ENCODE measurements at regions not wholly inside any gene's neighbourhood (a gene's known extent, or its start where the extent isn't known, plus 50 kb on each side); places are given as distances from the start of the nearest gene placed in this dataset.
"Not testable (repeated sequence)": the region's sequence is repeated elsewhere in the genome, so short reads cannot be mapped to it uniquely, and the experiment has no call there.

- no peak for DNase-seq
Measured at GRCh38 chr5:51172903-51173626, 210.2 kb upstream of the ISL1 start.

- DNase-seq: no peak
Measured at GRCh38 chr5:51181208-51181894, 201.9 kb upstream of the ISL1 start.

- DNase-seq: no peak
Measured at GRCh38 chr5:51185850-51186329, 197.4 kb upstream of the ISL1 start.

GRCh38 chr5:51188001-51188591, 195.2 kb upstream of the ISL1 start:
- DNase-seq: no peak

GRCh38 chr5:51194671-51195070, 188.6 kb upstream of the ISL1 start:
- DNase-seq: no peak

GRCh38 chr5:51201024-51201423, 182.2 kb upstream of the ISL1 start:
- no peak for DNase-seq

- DNase-seq: no peak
Measured at GRCh38 chr5:51201708-51202107, 181.5 kb upstream of the ISL1 start.

- no peak for DNase-seq
Measured at GRCh38 chr5:51202161-51202560, 181.1 kb upstream of the ISL1 start.

- no peak for DNase-seq
Measured at GRCh38 chr5:51203598-51203997, 179.7 kb upstream of the ISL1 start.

GRCh38 chr5:51208296-51208695, 175.0 kb upstream of the ISL1 start:
- no peak for DNase-seq

- no peak for DNase-seq
Measured at GRCh38 chr5:51214746-51215145, 168.5 kb upstream of the ISL1 start.

- DNase-seq: no peak
Measured at GRCh38 chr5:51225789-51226742, 157.2 kb upstream of the ISL1 start.

GRCh38 chr5:51227963-51228470, 155.2 kb upstream of the ISL1 start:
- no peak for DNase-seq

- no peak for DNase-seq
Measured at GRCh38 chr5:51230336-51230735, 152.9 kb upstream of the ISL1 start.

- no peak for DNase-seq
Measured at GRCh38 chr5:51242456-51242855, 140.8 kb upstream of the ISL1 start.

GRCh38 chr5:51250957-51251356, 132.3 kb upstream of the ISL1 start:
- not testable (repeated sequence) for DNase-seq

GRCh38 chr5:51271261-51271660, 112.0 kb upstream of the ISL1 start:
- no peak for DNase-seq

GRCh38 chr5:51273021-51273420, 110.2 kb upstream of the ISL1 start:
- no peak for DNase-seq

- DNase-seq: no peak
Measured at GRCh38 chr5:51273871-51274270, 109.4 kb upstream of the ISL1 start.

GRCh38 chr5:51275428-51275827, 107.8 kb upstream of the ISL1 start:
- no peak for DNase-seq

GRCh38 chr5:51276250-51276649, 107.0 kb upstream of the ISL1 start:
- DNase-seq: no peak

- no peak for DNase-seq
Measured at GRCh38 chr5:51278539-51278938, 104.7 kb upstream of the ISL1 start.

Measured in amniotic stem cell (primary cell).